ENCODE measurements at regions not wholly inside any gene's neighbourhood (a gene's known extent, or its start where the extent isn't known, plus 50 kb on each side); places are given as distances from the start of the nearest gene placed in this dataset.

- TF ChIP-seq, protein P1, sequence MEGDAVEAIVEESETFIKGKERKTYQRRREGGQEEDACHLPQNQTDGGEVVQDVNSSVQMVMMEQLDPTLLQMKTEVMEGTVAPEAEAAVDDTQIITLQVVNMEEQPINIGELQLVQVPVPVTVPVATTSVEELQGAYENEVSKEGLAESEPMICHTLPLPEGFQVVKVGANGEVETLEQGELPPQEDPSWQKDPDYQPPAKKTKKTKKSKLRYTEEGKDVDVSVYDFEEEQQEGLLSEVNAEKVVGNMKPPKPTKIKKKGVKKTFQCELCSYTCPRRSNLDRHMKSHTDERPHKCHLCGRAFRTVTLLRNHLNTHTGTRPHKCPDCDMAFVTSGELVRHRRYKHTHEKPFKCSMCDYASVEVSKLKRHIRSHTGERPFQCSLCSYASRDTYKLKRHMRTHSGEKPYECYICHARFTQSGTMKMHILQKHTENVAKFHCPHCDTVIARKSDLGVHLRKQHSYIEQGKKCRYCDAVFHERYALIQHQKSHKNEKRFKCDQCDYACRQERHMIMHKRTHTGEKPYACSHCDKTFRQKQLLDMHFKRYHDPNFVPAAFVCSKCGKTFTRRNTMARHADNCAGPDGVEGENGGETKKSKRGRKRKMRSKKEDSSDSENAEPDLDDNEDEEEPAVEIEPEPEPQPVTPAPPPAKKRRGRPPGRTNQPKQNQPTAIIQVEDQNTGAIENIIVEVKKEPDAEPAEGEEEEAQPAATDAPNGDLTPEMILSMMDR (IDR thresholded peaks at IDR 0.05) = peak in 1 of 5 experiments; percentile 16
- no peak for TF ChIP-seq EP300 (IDR thresholded peaks at IDR 0.05; ENCODE audit: low read depth)
Measured at GRCh38 chr20:52783769-52784168, 188.4 kb upstream of the TSHZ2 start.
